Activated CD4-positive, alpha-beta T cell treated with anti-CD3 and anti-CD28 coated beads, Interleukin-2, Interleukin-6, amounts not matched to agents 100 ng/mL and 50 ng/mL, durations not matched to agents 16 hours and 8 hours (primary cell): ENCODE measurements at regions not wholly inside any gene's neighbourhood (a gene's known extent, or its start where the extent isn't known, plus 50 kb on each side); places are given as distances from the start of the nearest gene placed in this dataset.

ENCODE experiments used
- DNase-seq: peaks from one replicate; pipeline ENCODE4 v3.0.0-alpha.2; 2020

DNA sequence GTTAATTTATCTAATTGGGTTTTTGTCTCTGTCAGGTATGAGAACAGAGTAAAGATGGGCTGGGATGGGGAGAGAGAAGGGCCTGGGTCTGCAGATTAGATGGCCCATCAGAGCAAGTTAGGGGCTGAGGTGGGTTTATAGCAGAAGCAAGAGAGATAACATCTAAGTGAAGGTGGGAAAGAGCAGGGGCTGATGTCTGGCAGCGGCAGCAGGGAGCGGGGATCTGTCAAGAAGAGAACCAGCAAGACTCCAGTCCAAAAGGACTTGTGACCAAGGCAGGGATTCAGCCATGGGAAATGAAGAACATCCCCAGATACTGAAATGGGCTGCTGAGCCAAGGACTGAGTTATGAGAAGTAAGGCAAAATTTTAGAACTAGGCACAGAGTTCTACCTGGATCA is 320.6 kb upstream of the TBL1XR1 start:
- no peak for DNase-seq

DNA sequence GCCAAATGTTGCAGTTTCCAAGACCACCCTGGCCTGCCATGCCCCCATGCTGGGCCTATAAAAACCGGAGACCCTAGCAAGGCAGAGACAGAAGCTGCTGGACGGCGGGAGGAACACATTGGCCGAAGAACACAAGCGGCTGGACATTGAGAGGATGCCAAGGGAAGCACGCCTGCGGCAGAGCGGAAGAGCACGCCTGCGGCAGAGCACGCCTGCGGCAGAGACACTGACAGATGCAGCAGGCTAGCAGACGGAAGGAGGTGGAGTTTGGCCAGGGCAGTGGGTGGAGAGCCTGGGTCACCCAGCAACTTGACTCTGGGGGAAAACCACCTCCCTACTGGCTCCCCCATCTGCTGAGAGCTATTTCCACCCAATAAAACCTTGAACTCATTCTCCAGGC is 322.3 kb upstream of the TBL1XR1 start:
- DNase-seq, result no peak

GRCh38 chr3:177521305-177521704 is 324.0 kb upstream of the TBL1XR1 start:
- DNase-seq, result no peak

DNA sequence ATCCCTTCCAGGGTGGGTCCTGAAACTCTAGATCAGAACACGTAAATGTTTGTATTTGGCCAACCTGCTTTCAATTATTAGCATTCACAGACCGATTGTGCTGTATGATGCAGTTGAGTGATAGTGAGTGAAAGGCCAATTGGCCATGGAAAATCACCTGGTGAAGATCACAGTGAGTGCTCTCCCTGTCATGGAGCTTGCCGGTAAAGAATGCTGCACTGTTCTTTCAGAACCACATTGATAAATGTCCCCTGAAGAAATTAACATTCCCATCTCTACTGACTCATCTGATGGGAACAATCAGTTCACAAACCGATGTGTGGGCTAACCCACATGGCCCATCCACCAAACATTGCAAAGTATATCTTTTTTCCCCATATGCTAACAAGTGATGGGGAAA is 324.8 kb upstream of the TBL1XR1 start:
- DNase-seq, result no peak

GRCh38 chr3:177523067-177523675 is 325.9 kb upstream of the TBL1XR1 start:
- no peak for DNase-seq

DNA sequence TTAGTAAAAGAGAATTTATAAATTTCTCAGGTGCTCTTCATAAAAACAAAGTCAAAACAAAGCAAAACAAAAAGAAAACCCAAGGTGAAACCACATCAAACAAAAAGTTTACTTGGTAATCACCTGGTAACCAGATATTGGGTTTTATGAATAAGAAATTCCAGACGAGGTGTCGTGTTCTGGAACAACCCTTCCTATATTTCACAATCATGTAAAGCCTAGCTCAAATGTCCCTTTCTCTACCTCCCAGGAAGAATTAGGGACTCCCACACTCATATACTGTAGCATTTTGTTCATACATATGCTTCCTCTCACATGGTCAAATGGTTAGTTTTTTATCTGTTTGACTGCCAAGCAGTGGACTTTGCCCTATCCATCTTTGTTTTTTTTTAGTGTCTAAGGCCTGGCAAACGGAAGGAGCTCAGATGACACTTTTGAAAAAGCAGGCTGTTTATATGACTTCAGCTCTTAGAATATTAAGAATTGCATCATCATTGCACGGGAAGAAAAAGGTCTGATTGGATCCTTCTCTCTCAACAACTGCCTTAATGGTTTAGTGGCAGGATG is 326.7 kb upstream of the TBL1XR1 start:
- no peak for DNase-seq

GRCh38 chr3:177524742-177525141 is 327.5 kb upstream of the TBL1XR1 start:
- no peak for DNase-seq

- no peak for DNase-seq
Measured at GRCh38 chr3:177525414-177525813, 328.1 kb upstream of the TBL1XR1 start.

- no peak for DNase-seq
Measured at GRCh38 chr3:177525987-177526712, 328.9 kb upstream of the TBL1XR1 start.

- DNase-seq, result no peak
Measured at GRCh38 chr3:177527182-177527581, 329.9 kb upstream of the TBL1XR1 start.

- no peak for DNase-seq
Measured at GRCh38 chr3:177528306-177529070, 331.2 kb upstream of the TBL1XR1 start.

DNA sequence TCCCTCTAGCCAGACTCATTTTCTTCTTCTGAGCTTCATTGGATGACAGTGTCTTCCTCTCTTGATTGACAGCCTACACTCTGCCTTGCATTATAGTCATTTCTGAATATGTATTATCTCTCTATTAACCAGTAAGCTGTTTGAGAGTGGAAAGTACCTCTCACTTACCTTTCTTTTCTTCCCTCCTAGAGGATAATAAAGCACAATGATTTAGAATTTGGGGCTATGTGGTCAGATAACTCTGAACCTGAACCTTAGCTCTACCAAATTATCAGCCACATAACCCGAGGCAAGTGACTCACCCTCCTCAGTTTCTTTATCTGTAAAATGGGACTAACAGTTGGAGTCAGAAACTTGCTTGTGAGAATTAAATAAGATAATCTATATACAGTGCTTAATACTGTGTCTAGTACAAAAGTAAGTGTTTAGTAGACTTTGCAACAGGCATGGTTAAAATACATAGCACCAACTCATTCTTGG is 331.8 kb upstream of the TBL1XR1 start:
- peak; percentile 7 for DNase-seq

DNA sequence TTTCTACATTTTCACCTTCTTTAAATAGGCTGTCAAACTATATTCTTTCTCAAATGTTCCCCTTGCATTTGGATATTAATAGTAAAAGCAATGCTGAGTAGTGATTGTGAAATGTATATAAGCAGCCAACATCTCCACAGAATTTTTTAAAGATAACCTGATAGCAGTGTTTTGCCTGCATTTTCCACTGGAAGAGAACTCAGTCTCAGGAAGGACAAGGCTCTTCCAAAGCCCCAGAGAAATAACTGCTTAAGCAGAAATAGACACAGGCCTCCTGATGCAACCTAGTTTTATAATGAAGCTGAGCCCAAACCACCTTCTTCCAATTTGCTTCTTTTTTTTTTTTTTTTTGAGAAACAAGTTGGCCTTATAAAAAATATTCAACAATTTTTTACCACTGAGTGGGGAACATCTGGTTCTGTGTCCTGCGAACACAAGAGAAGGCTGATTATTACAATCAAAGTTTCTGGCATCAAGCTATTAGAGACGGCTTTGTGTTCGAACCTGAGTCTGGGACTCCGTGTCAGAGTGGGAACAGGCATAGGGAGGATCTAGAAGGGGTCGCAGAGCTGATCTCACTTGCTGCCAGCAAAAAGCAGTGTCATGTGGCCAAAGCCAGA is 332.5 kb upstream of the TBL1XR1 start:
- DNase-seq, result no peak

DNA sequence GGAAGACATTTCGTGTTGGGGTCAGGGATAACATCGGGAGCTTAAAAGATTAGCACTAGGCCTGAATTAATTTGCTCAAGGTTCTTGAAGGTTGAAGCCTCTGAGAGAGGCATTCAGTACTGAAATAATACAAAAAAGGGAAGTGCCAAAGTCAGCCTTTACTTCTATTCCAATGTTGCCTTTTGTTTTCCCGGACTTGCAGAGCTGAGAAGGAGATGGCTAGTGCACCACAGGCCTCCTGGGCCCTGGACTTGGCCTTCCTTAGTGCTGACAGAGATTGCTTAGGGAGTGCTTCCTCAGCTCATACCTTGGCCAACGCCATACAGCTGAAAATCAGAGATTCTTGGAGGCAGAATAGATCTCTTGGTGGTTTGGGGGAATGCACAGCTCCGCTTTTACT is 333.6 kb upstream of the TBL1XR1 start:
- no peak for DNase-seq

GRCh38 chr3:177536873-177537272 is 339.6 kb upstream of the TBL1XR1 start:
- no peak for DNase-seq

GRCh38 chr3:177537612-177538011 is 340.3 kb upstream of the TBL1XR1 start:
- DNase-seq, result no peak

- no peak for DNase-seq
Measured at GRCh38 chr3:177538048-177538749, 340.9 kb upstream of the TBL1XR1 start.

GRCh38 chr3:177538750-177539730 is 341.8 kb upstream of the TBL1XR1 start:
- peak; percentile 38 for DNase-seq

- no peak for DNase-seq
Measured at GRCh38 chr3:177541541-177541940, 344.3 kb upstream of the TBL1XR1 start.

DNA sequence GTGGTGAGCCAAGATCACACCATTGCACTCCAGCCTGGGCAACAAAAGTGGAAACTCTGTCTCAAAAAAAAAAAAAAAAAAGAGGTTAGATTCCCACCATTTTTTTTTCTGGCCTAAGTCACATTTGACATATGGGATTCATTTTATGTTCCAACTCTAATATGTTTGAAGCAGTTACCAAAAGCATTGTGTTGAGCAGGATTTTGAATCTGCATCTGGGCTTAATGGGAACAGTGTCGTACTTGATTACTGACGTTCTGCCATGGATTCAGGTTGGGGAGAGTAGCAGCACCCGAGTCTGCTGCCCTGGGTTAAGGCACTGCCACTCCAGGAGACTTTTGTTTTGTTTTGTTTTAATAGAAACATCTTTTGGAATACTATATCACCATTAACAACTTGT is 348.7 kb upstream of the TBL1XR1 start:
- no peak for DNase-seq

- DNase-seq, result no peak
Measured at GRCh38 chr3:177547711-177548350, 350.5 kb upstream of the TBL1XR1 start.
